HG03196 (cell line): ENCODE measurements at regions not wholly inside any gene's neighbourhood (a gene's known extent, or its start where the extent isn't known, plus 50 kb on each side); places are given as distances from the start of the nearest gene placed in this dataset.
"Not testable (repeated sequence)": the region's sequence is repeated elsewhere in the genome, so short reads cannot be mapped to it uniquely, and the experiment has no call there.

Source experiments
- ATAC-seq: cut with Tn5 transposase; IDR thresholded peaks from one replicate; pipeline ENCODE4 v1.9.1; 2021; ENCODE audit not compliant: unreplicated experiment

DNA sequence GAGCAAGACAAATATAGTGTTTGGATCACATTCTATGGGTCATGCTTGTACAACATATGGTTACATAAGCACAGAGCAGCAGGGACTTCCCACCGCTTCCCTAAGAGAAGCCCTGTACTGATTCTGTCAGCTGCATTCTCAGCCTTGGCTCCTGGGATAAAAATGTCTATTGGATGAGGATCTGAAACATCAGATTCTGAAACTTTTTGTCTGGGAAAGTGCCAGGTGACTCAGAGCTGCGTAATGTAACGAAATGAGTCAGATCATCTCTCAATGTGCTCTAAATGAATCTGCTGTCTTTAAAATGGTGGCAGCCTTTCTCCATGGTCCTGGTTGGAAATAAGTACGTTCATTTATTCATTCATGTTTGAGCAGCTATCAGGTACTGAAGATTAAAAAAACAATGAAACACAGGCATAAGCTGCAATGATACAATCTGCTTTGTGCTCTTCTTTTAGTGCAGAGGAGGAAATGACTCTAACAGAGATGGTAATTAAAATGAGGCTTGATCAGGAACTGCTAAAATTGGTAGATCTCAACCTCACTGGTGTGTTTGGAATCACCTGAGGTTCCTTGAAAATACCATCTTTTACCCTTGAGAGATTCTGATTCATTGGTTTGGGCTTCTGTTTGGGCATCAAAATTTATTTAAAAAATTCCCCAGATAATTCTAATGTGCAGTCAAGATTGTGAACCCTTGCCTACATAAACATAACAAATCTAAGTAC, 99.1 kb upstream of the NAP1L1 start:
- ATAC-seq: peak; percentile 82

DNA sequence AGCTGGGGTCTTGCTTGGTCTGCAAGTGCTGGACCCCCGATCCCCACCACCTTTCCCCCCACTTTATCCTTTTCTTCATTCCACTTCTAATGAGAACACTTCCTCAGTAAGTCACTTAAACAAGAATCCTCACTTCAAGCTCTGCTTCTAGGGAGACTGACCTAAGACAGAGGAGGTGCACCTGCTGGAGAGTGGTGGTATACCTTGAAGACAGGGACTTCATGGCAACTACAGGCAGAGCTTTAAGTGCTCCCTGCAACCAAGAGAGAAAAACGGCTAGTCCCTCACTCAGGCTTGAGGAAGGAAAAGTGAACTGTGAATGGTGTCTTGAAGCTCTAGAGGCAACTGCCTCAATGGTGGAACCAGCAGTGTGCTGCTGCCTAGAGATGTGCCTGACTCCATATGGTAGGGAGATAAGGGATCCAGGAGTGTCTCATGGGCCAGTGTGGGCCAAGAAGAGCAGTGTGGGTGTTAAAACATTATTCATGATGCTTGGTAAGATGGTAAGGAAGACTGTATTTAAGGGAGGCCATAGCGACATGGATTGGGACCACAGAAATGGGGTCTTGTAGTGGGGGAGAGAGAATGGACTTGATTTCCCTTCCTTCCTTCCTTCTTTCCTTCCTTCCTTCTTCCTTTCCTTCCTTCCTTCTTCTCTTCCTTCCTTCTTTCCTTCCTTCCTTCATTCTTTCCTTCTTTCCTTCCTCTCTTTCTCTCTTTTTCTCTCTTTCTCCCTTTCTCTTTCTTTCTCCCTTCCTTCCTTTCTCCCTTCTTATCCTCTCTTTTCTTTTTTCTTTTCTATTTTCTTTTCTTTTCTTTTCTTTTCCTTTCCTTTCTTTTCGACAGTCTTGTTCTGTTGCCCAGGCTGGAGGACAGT, 96.2 kb upstream of the NAP1L1 start:
- ATAC-seq: no peak

GRCh38 chr12:76178452-76178851, 94.0 kb upstream of the NAP1L1 start:
- ATAC-seq: no peak

DNA sequence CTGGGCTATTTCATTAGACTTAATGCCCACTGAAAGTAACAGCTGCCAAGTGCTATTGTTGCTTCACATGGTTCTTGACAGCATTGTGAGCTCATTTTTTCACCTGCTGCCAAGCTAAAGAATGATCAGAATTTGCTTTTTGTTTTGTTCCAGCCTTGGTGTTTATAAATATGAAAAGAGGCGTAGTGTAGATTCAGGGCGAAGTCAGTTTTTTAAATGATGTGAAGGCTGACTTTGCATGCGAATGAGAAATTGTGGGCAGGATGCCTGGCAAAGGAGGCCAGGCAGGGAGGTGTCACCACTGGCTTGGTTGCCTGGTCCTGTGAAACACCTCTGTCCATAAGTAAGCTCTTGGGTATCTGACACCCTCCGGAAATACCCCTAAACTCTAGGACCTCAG, 93.3 kb upstream of the NAP1L1 start:
- ATAC-seq: no peak

GRCh38 chr12:76176940-76177339, 92.5 kb upstream of the NAP1L1 start:
- no peak for ATAC-seq

GRCh38 chr12:76175946-76176345, 91.5 kb upstream of the NAP1L1 start:
- not testable (repeated sequence) for ATAC-seq

DNA sequence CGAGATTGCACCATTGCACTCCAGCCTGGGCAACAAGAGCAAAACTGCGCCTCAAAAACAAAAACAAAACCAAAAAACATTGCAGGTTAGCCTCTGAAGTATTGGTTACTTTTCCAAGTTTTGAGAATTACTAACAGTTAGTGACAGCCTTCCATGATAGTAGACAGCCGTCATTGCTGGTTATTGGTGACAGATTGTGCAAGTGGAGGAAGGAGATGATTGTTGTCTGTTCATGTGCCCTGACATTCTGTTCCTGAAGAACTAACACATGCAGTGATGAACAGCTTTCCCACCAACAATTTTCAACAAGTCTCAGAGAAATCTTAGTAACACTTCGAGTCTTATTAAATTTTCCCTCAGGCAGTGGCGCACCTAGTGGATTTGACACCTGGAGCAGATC, 89.3 kb upstream of the NAP1L1 start:
- no peak for ATAC-seq

- peak; percentile 98 for ATAC-seq
Observed at GRCh38 chr12:76158518-76159321, 74.2 kb upstream of the NAP1L1 start.

GRCh38 chr12:76156726-76157125, 72.2 kb upstream of the NAP1L1 start:
- no peak for ATAC-seq

DNA sequence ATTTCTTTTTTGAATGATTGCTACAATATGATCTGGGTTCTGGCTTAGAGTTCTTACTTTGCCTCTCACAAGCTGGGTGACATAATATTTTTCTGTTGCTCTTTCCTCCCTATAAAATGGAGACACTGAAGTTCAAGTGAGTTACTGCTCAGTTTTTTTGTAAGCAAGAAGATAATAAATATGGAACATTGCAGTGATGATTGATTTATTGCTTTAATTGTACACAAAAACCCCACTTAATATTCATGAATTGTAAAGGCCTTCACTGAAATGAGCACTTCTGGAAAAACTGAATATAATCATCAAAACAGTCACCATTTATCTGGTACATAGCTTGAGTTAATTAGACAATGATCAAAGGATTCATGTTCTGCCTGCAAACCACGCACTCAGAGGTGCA, 71.8 kb upstream of the NAP1L1 start:
- no peak for ATAC-seq

DNA sequence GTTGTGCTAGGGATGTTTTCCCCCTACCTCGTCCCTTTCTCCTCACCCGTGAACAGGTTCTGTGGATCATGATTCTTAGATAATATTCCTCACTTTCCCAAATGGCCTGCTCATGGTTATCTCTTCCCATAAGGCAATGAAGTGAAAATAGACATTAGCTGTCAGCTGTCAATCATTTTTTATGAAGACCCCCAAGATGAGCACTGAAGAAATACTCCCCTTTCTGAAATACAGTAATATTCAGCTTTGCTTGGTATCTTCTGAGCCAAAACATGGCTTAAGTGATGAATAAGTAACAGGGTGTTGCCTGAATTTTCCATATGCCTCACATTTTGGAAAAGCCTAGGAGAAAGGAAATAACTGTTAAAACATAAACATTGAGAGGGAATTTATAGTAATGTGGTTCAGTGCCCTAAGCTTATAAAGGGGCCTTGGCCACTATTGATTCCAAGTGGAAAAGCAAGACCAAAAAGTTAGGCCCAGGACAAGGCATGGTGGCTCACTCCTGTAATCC, 70.7 kb upstream of the NAP1L1 start:
- no peak for ATAC-seq

GRCh38 chr12:76153616-76154015, 69.1 kb upstream of the NAP1L1 start:
- no peak for ATAC-seq

DNA sequence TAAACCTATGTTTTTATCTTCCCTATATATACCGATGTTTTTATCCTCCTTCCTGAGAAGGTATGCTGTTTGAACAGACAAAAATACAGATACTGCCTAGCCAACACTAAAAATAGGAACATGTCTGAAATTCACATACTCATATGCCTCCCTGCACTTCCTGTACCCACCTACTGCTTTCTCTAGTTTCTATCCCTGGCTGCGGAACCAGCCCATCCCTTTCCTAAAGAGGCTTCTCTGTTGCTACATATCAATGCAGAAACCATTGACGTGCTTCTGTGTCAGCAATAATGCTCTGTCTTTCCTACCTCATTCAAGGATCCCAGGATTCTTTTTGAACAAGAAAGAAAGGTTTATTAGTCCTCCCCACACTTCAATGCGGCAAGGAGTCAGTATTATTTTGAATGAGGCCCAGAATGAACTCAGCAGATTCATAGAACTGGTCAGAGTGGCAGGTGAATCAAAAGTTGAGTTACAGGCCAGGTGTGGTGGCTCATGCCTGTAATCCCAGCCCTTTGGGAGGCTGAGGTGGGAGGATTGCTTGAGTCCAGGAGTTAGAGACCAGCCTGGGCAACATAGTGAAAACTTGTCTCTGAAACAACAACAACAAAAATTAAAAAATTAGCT, 67.8 kb upstream of the NAP1L1 start:
- peak; percentile 89 for ATAC-seq

DNA sequence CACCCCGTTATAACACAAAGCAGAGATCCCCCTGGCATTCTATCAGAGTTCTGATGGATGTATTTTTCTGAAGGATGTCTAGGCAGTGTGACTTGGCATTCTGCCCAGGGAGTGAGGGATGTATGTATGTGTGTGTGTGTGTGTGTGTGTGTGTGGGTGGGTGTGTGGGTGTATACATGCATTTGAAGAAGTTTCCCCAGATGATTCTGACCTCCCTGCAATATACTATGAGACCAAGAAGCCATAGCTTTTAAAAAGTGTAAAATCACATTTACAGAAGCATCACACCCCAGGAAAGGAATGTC, 59.7 kb upstream of the NAP1L1 start:
- ATAC-seq: no peak

- peak; percentile 97 for ATAC-seq
Observed at GRCh38 chr12:76143343-76144244, 59.1 kb upstream of the NAP1L1 start.

DNA sequence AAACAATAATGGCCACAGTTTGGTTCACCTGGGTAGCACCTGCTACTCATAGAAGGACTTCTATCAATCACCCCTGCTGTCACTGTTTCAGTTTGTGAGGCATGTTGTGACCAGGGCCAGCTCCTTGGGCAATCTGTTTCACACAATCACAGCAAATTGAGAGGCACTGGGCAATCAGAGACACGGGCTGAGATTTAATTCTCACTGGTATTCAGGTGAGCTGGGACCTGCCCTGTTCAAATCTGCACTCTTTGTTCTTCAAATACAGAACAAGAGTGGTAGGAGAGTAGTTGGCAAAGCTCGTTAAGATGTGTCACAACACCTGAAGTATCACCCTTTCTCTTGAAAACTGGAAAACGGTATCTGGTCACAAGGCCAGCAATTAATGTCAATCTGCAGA, 57.8 kb upstream of the NAP1L1 start:
- no peak for ATAC-seq

- no peak for ATAC-seq
Observed at GRCh38 chr12:76138656-76139055, 54.2 kb upstream of the NAP1L1 start.

DNA sequence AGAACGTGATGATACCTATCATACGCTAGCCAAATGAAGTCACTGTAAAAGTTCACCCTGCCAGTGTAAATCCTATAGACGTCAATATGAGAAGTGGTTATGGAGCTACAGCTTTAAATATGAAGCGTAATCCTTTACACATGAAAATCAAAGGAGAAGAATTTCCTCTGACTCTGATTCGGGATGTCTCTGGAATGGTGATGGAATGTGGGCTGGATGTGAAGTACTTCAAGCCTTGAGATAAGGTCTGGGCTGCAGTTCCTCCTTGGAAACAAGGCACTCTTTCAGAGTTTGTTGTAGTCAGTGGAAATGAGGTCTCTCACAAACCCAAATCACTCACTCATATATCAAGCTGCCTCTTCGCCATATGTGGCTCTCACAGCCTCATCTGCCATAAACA, 53.1 kb upstream of the NAP1L1 start:
- no peak for ATAC-seq

DNA sequence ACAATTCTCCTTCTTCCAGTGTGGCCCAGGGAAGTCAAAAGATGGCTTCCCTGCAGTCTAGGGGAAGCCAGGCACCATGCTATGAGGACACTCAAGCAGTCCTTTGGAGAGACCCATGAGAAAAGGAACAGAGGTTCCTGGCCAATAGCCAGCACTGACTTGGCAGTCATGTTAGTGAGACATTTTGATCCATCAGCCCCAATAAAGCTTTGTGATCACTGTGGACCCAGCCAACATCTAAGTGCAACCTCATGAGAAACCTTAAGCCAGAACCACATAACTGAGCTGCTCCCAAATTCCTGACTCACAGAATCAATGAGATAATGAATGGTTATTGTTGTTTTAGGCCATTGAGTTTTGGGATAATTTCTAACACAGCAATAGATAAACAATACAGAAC, 51.0 kb upstream of the NAP1L1 start:
- no peak for ATAC-seq
